ENCODE measurements at regions not wholly inside any gene's neighbourhood (a gene's known extent, or its start where the extent isn't known, plus 50 kb on each side); places are given as distances from the start of the nearest gene placed in this dataset.

DNA sequence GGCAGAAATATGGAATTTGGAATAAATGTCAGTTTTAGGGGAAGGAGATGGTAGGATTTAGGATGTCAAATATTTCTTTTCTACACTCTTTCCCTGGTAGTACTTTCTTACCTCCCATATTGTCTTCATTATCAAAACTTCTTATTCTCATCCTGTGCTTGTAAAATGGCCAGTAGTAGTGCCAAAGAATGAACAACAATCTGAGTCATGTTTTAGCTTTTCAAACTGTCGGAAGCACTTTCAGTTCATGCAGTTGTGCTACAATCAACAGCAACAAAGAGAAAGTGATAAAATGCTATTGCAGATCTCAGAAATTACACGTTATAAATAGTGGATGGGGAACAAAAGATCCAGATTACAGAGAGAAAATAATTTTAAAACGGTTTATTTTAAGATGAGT lies 193.7 kb upstream of the RXFP2 start:
- TF ChIP-seq, protein P1, sequence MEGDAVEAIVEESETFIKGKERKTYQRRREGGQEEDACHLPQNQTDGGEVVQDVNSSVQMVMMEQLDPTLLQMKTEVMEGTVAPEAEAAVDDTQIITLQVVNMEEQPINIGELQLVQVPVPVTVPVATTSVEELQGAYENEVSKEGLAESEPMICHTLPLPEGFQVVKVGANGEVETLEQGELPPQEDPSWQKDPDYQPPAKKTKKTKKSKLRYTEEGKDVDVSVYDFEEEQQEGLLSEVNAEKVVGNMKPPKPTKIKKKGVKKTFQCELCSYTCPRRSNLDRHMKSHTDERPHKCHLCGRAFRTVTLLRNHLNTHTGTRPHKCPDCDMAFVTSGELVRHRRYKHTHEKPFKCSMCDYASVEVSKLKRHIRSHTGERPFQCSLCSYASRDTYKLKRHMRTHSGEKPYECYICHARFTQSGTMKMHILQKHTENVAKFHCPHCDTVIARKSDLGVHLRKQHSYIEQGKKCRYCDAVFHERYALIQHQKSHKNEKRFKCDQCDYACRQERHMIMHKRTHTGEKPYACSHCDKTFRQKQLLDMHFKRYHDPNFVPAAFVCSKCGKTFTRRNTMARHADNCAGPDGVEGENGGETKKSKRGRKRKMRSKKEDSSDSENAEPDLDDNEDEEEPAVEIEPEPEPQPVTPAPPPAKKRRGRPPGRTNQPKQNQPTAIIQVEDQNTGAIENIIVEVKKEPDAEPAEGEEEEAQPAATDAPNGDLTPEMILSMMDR (IDR thresholded peaks at IDR 0.05), result no peak
- TF ChIP-seq POLR2A (IDR thresholded peaks at IDR 0.05), result no peak

Data from Peyer's patch (tissue), 4 donors.